GM23248 (cell line): ENCODE measurements at regions not wholly inside any gene's neighbourhood (a gene's known extent, or its start where the extent isn't known, plus 50 kb on each side); places are given as distances from the start of the nearest gene placed in this dataset.

Experiments
- DNase-seq: peaks from one replicate; pipeline ENCODE4 v3.0.0-alpha.2; 2015
- H2AFZ ChIP-seq: fragments of 200-600 bp; sonication (generic); 2 replicates; pipeline ENCODE4 v1.6.1; 2016; ENCODE audit warnings: antibody characterized with exemption
- H3F3A ChIP-seq: fragments of 200-600 bp; sonication (generic); 2 replicates; pipeline ENCODE4 v1.6.1; 2016; ENCODE audit warnings: mild to moderate bottlenecking, antibody characterized with exemption, mixed run types; ENCODE audit not compliant: insufficient read depth
- H3K27ac ChIP-seq: fragments of 200-600 bp; sonication (generic); 2 replicates; pipeline ENCODE4 v1.5.1; 2016; ENCODE audit warnings: mild to moderate bottlenecking
- H3K27me3 ChIP-seq: fragments of 200-600 bp; sonication (generic); replicated peaks from 2 replicates; pipeline ENCODE4 v1.6.1; 2016; ENCODE audit warnings: mild to moderate bottlenecking; ENCODE audit not compliant: insufficient read depth
- H3K36me3 ChIP-seq: fragments of 200-600 bp; sonication (generic); 2 replicates; pipeline ENCODE4 v1.6.1; 2016; ENCODE audit warnings: low read depth, mild to moderate bottlenecking
- H3K4me1 ChIP-seq: fragments of 200-600 bp; sonication (generic); 2 replicates; pipeline ENCODE4 v1.6.1; 2016; ENCODE audit warnings: mild to moderate bottlenecking; ENCODE audit not compliant: insufficient read depth
- H3K4me2 ChIP-seq: fragments of 200-600 bp; sonication (generic); one replicate; pipeline ENCODE4 v1.6.1; 2016; ENCODE audit warnings: mild to moderate bottlenecking; ENCODE audit not compliant: unreplicated experiment
- H3K4me3 ChIP-seq: fragments of 200-600 bp; sonication (generic); 2 replicates; pipeline ENCODE4 v1.5.1; 2016; ENCODE audit warnings: mild to moderate bottlenecking
- H3K79me2 ChIP-seq: fragments of 200-600 bp; sonication (generic); 2 replicates; pipeline ENCODE4 v1.6.1; 2016; ENCODE audit warnings: mild to moderate bottlenecking; ENCODE audit not compliant: insufficient read depth
- H3K9ac ChIP-seq: fragments of 200-600 bp; sonication (generic); 2 replicates; pipeline ENCODE4 v1.6.1; 2016; ENCODE audit warnings: mild to moderate bottlenecking
- H3K9me2 ChIP-seq: fragments of 200-600 bp; sonication (generic); 2 replicates; pipeline ENCODE4 v1.6.1; 2016; ENCODE audit warnings: mixed run types, mild to moderate bottlenecking, moderate library complexity; ENCODE audit not compliant: insufficient read depth
- H3K9me3 ChIP-seq: fragments of 200-600 bp; sonication (generic); one replicate; pipeline ENCODE4 v1.6.1; 2017; ENCODE audit warnings: low read depth
- H4K20me1 ChIP-seq: fragments of 200-600 bp; sonication (generic); 2 replicates; pipeline ENCODE4 v1.6.0; 2016; ENCODE audit not compliant: insufficient read depth
- EZH2 ChIP-seq: fragments of 200-600 bp; sonication (generic); IDR thresholded peaks from 2 replicates; pipeline ENCODE4 v1.6.1; 2018; ENCODE audit warnings: antibody characterized with exemption, mild to moderate bottlenecking; ENCODE audit not compliant: insufficient read depth, poor library complexity, severe bottlenecking
- EZH2phosphoT487 ChIP-seq: fragments of 200-600 bp; sonication (generic); IDR thresholded peaks from 2 replicates; pipeline ENCODE4 v1.6.1; 2018; ENCODE audit warnings: antibody characterized with exemption, moderate library complexity, mild to moderate bottlenecking, low read depth; ENCODE audit not compliant: insufficient read depth
- WGBS, 2 experiments: methylation state at CpG; one replicate each; pipeline ENCODE4 v1.1.6; 2015 to 2017; ENCODE audit warnings: low lambda C conversion rate in 2 of 2, low coverage in 1 of 2; ENCODE audit errors: missing lambda C conversion rate in 2 of 2; 5-methylcytosine and 5-hydroxymethylcytosine counted together
- in situ Hi-C: fragments of 300-500 bp; cut with MboI; formaldehyde crosslinking; loops from 2 replicates; pipeline ENCODE4 v1.15.0; 2020

DNA sequence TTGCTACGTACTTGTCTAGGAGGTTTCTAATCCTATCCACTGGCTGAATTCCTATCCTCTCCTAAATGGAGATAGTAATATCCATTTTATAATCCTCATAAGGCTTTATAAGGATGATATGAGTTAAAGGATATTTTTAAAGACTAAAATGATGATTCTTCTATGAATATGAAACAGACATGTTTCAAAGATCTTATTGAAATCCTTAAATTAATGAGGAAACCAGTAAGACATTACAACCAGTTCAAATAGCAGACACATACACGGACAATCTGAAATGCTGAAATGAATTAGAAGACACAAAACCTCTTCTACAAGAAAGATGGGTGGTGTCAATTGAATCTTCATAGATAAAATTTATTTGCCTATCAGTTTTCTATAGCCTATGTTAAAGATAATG, 132.9 kb upstream of the ANK3 start:
- no peak overlapping the region for H3K4me3 ChIP-seq
- 96 to 97% methylated on average over 2 of the region's 2 CpGs for WGBS, 2 experiments
- H3K4me1 ChIP-seq = peaks cover 26% of the 10 kb centered on the region
- no peaks in the 10 kb centered on the region for H3K9me3 ChIP-seq
- H3K36me3 ChIP-seq = no peaks in the 10 kb centered on the region
- no peaks in the 10 kb centered on the region for H4K20me1 ChIP-seq
- H3K9ac ChIP-seq = no peak overlapping the region
- TF ChIP-seq EZH2phosphoT487 = no peak
- no peak for TF ChIP-seq EZH2
- H3K4me2 ChIP-seq = peak overlapping the region; percentile 62
- H3K27me3 ChIP-seq = no peaks in the 10 kb centered on the region
- no peaks in the 10 kb centered on the region for H3K79me2 ChIP-seq
- DNase-seq = no peak
- H3K27ac ChIP-seq = no peak overlapping the region
- H2AFZ ChIP-seq = no peak overlapping the region
- in situ Hi-C loops = no loop called here
- peaks cover 27% of the 10 kb centered on the region for H3F3A ChIP-seq
- no peaks in the 10 kb centered on the region for H3K9me2 ChIP-seq

DNA sequence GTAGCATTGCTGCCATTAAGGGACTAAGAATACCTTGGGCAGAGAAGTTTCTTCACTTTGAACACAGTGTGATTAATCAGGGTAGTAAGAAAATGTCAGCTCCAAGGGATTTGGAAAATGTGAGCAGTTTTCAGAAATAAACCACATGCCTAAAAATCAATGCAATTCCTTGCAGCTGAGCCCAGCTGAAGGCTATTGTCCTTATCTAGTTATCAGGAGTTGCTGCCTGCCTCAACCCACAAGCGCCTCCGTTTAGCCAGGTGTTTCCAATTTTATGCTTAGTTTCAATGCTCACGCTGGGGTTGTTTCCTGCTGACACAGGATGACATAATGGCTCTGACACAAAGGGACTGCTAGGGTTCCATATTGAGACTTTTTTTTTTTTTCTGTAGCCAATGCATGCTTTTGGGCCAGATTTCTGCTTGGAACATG, 132.3 kb upstream of the ANK3 start:
- Histone ChIP-seq H3K27ac (0 out of 2 replicates have a peak overlapping the region, but pooled peaks have one; percentile 32), H3K9me2 (no peaks in the 10 kb centered on the region), H3K9ac (no peak overlapping the region), H3K79me2 (no peaks in the 10 kb centered on the region), H3F3A (peaks cover 27% of the 10 kb centered on the region), H3K36me3 (no peaks in the 10 kb centered on the region), H3K27me3 (no peaks in the 10 kb centered on the region), H3K9me3 (no peaks in the 10 kb centered on the region), H3K4me3 (no peak overlapping the region; the same call in 1 of the 2 replicates), H4K20me1 (no peaks in the 10 kb centered on the region), H3K4me1 (peaks cover 26% of the 10 kb centered on the region), H3K4me2 (peak overlapping the region; percentile 62), H2AFZ (no peak overlapping the region)
- TF ChIP-seq EZH2phosphoT487 (no peak; the same call in 1 of the 2 replicates), EZH2 (no peak)
- DNase-seq = peak; percentile 83
- in situ Hi-C loops = no loop called here
- 0 to 2% methylated on average over 3 of the region's 3 CpGs for WGBS, 2 experiments

DNA sequence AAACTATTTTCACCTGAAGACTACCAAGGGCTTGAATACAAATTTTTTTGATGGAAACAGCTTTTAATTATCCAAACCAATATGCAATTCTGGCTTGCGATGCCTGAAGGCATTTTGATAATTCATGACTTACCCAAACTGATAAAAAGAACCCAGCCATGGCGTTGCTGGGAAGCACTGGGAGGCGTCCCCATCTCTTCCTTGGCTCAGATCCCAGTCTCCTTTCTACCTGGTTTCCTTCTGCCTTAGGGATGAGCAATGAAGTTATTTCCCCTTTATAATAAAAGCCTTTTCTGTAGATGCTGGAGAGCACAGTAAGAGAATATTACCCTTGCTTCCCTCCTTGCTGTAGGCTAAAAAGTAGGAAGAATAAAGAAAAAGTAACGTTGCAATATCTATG, 129.1 kb upstream of the ANK3 start:
- Histone ChIP-seq H2AFZ (no peak overlapping the region), H3K9me2 (no peaks in the 10 kb centered on the region), H3K36me3 (no peaks in the 10 kb centered on the region), H3K4me3 (no peak overlapping the region), H3K9me3 (no peaks in the 10 kb centered on the region), H3K27ac (no peak overlapping the region), H3K79me2 (no peaks in the 10 kb centered on the region), H3F3A (peaks cover 16% of the 10 kb centered on the region), H4K20me1 (no peaks in the 10 kb centered on the region), H3K9ac (no peak overlapping the region), H3K27me3 (no peaks in the 10 kb centered on the region), H3K4me2 (no peak overlapping the region), H3K4me1 (peaks cover 20% of the 10 kb centered on the region)
- TF ChIP-seq EZH2phosphoT487 (no peak), EZH2 (no peak)
- in situ Hi-C loops = no loop called here
- 82 to 86% methylated on average over 4 of the region's 4 CpGs for WGBS, 2 experiments
- DNase-seq = no peak

DNA sequence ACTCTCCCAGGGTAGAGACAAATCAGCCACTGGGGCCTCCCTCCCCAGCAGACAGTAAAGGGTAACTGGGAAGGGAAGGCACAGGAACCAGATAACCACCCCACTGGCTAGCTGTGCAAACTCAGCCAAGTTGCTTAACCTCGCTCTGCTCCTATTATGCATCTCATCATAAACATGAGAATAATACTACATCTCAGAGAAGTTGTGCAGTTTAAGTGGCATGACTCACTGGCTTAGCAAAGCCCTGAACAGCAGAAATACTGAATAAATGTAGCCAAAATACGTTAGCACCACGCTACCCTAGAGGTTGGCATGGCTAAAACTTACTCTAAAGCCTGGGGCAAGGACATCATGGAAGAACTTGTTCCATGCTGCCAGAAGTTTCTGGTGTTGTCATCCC, 128.1 kb upstream of the ANK3 start:
- Histone ChIP-seq H4K20me1 (no peaks in the 10 kb centered on the region), H3F3A (peaks cover 15% of the 10 kb centered on the region)

DNA sequence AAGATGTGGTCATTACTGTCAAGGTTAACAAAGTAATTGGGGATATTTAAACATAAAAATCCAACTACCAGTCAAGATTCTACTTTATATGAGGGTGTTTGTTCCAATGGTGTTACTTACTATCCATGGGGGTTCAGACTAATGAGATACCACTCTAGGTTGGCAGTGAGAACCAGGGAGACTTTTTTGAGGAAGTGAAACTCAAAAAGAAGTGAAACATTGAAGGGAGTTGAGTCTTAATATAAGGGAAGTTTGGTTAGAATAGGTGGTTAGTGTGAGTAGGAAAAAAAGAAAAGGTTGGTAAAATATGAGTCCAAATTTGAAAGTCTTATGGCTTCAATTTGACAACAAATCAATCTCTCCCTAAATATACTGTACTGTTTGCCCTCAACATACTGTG, 123.6 kb upstream of the ANK3 start:
- Histone ChIP-seq H3K9me3 (no peaks in the 10 kb centered on the region), H4K20me1 (no peaks in the 10 kb centered on the region)
- in situ Hi-C loops = no loop called here

More for the DNA sequence above, 128.1 kb upstream of the ANK3 start:
- no peak overlapping the region for H3K9ac ChIP-seq
- peak; percentile 36 for DNase-seq
- in situ Hi-C loops = no loop called here
- H3K27ac ChIP-seq = no peak overlapping the region
- WGBS, 2 experiments = 92 to 93% methylated on average over 3 of the region's 3 CpGs
- H3K9me3 ChIP-seq = no peaks in the 10 kb centered on the region
- H3K27me3 ChIP-seq = no peaks in the 10 kb centered on the region
- no peak overlapping the region for H3K4me3 ChIP-seq
- H3K79me2 ChIP-seq = no peaks in the 10 kb centered on the region
- peaks cover 20% of the 10 kb centered on the region for H3K4me1 ChIP-seq
- no peak overlapping the region for H2AFZ ChIP-seq
- no peaks in the 10 kb centered on the region for H3K36me3 ChIP-seq
- H3K4me2 ChIP-seq = no peak overlapping the region
- no peaks in the 10 kb centered on the region for H3K9me2 ChIP-seq
- TF ChIP-seq EZH2phosphoT487 = no peak
- no peak for TF ChIP-seq EZH2

More for the DNA sequence above, 123.6 kb upstream of the ANK3 start:
- H2AFZ ChIP-seq = no peak overlapping the region
- H3K27me3 ChIP-seq = no peaks in the 10 kb centered on the region
- H3K9me2 ChIP-seq = no peaks in the 10 kb centered on the region
- no peaks in the 10 kb centered on the region for H3K4me1 ChIP-seq
- no peak for DNase-seq
- H3K4me2 ChIP-seq = no peak overlapping the region
- H3K36me3 ChIP-seq = no peaks in the 10 kb centered on the region
- H3K27ac ChIP-seq = no peak overlapping the region
- no peak overlapping the region for H3K4me3 ChIP-seq
- H3K9ac ChIP-seq = no peak overlapping the region
- H3F3A ChIP-seq = no peaks in the 10 kb centered on the region
- H3K79me2 ChIP-seq = no peaks in the 10 kb centered on the region
- no peak for TF ChIP-seq EZH2phosphoT487
- no peak for TF ChIP-seq EZH2
